ENCODE measurements at regions not wholly inside any gene's neighbourhood (a gene's known extent, or its start where the extent isn't known, plus 50 kb on each side); places are given as distances from the start of the nearest gene placed in this dataset.

DNA sequence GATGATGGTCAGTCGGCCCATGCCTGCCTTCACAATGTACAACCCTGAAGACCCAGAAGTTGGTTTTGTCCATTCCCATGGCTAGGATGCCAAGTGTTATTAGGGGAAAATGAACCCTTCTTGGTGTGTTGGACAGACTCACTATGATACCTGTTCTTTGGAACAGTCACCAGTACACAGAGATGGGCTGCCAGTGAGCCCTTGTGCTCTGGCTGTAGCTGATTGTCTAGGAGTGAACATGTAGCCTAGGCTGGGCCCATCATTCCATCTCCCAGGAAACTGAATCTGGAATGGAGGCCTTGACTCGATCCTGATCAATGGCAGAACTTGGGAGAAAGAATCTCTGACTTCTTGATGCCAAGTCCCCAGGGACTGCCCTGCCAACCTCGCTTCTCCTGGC lies 188.9 kb downstream of the EVX1 start:
- Histone ChIP-seq H3K4me1 (no peaks in the 10 kb centered on the region), H3K4me3 (no peak overlapping the region), H3K9me3 (peaks cover 0 to under 1% (median 0%) of the 10 kb centered on the region in 4 donors), H3K27ac (no peak overlapping the region), H3K36me3 (no peaks in the 10 kb centered on the region), H3K27me3 (no peaks in the 10 kb centered on the region)
- TF ChIP-seq POLR2A (IDR thresholded peaks at IDR 0.05) = no peak
- TF ChIP-seq, protein P1, sequence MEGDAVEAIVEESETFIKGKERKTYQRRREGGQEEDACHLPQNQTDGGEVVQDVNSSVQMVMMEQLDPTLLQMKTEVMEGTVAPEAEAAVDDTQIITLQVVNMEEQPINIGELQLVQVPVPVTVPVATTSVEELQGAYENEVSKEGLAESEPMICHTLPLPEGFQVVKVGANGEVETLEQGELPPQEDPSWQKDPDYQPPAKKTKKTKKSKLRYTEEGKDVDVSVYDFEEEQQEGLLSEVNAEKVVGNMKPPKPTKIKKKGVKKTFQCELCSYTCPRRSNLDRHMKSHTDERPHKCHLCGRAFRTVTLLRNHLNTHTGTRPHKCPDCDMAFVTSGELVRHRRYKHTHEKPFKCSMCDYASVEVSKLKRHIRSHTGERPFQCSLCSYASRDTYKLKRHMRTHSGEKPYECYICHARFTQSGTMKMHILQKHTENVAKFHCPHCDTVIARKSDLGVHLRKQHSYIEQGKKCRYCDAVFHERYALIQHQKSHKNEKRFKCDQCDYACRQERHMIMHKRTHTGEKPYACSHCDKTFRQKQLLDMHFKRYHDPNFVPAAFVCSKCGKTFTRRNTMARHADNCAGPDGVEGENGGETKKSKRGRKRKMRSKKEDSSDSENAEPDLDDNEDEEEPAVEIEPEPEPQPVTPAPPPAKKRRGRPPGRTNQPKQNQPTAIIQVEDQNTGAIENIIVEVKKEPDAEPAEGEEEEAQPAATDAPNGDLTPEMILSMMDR (IDR thresholded peaks at IDR 0.05) = no peak
- TF ChIP-seq EP300 (IDR thresholded peaks at IDR 0.05) = no peak
- WGBS, 2 donors = 92 to 98% methylated on average over 3 of the region's 3 CpGs
- DNase-seq (ENCODE audit: low spot score in 2 of 2) = no peak

DNA sequence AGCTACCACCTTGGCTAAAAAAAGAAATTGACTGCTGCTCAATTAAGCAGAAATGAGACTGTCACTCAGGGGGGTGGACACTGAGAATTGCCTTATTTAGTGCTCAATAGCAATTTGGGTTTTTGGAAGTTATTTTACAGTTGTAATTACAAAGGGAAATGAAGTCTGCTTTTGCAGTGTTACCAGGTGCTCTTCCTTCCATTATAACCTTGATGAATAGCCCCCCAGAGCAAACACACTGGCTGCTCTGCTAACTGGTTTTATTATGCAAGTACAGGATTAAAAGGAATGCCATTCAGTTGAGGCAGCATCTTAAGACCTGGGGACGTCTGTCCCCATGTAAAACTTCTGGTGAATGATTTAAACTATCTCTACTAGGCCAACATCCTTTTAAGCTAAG lies 191.0 kb downstream of the EVX1 start:
- WGBS, 2 donors = 52 to 80% methylated on average over 1 of the region's 1 CpG
- Histone ChIP-seq H3K27me3 (no peaks in the 10 kb centered on the region), H3K36me3 (no peaks in the 10 kb centered on the region), H3K27ac (no peak overlapping the region), H3K9me3 (no peaks in the 10 kb centered on the region), H3K4me3 (no peak overlapping the region), H3K4me1 (no peaks in the 10 kb centered on the region)
- DNase-seq (ENCODE audit: low spot score in 2 of 2) = no peak
- TF ChIP-seq, protein P1 (IDR thresholded peaks at IDR 0.05) = no peak
- TF ChIP-seq EP300 (IDR thresholded peaks at IDR 0.05) (no peak), POLR2A (IDR thresholded peaks at IDR 0.05) (no peak)

- TF ChIP-seq EP300 (IDR thresholded peaks at IDR 0.05) (no peak), POLR2A (IDR thresholded peaks at IDR 0.05) (no peak)
- TF ChIP-seq, protein P1 (IDR thresholded peaks at IDR 0.05) = no peak
- no peaks in the 10 kb centered on the region for H3K4me1 ChIP-seq
- no peak overlapping the region for H3K4me3 ChIP-seq
- H3K27ac ChIP-seq = no peak overlapping the region
- DNase-seq (ENCODE audit: low spot score in 2 of 2) = no peak
- WGBS, 2 donors = 48 to 56% methylated on average over 5 of the region's 5 CpGs
- H3K9me3 ChIP-seq = no peaks in the 10 kb centered on the region
- H3K27me3 ChIP-seq = no peaks in the 10 kb centered on the region
- H3K36me3 ChIP-seq = no peaks in the 10 kb centered on the region
Measured at GRCh38 chr7:27434756-27435400, 192.3 kb downstream of the EVX1 start.

DNA sequence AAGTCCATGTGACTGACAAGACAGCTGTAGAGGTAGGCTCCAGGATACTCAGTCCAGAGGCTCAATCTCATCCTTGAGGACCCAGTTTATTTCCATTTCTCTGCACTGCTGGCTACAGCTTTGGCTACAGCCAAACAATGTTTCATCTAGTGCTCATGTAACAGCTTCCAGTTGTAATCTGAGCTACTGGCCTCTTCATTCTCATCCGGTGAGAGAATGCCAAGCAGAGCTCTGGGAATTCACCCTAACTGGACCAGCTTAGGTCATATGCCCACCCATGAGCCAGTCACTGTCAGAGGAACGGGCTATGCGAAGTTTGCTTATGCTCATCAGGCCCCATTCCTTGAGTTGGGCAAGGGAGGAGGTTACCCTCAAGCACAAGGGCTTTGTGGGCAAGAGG lies 192.9 kb downstream of the EVX1 start:
- no peaks in the 10 kb centered on the region for H3K4me1 ChIP-seq
- TF ChIP-seq POLR2A (IDR thresholded peaks at IDR 0.05) (no peak), EP300 (IDR thresholded peaks at IDR 0.05) (no peak)
- TF ChIP-seq, protein P1 (IDR thresholded peaks at IDR 0.05) = no peak
- H3K27me3 ChIP-seq = no peaks in the 10 kb centered on the region
- no peak overlapping the region for H3K4me3 ChIP-seq
- DNase-seq (ENCODE audit: low spot score in 2 of 2) = no peak
- no peaks in the 10 kb centered on the region for H3K36me3 ChIP-seq
- H3K27ac ChIP-seq = no peak overlapping the region
- H3K9me3 ChIP-seq = no peaks in the 10 kb centered on the region
- 37 to 47% methylated on average over 3 of the region's 3 CpGs for WGBS, 2 donors

DNA sequence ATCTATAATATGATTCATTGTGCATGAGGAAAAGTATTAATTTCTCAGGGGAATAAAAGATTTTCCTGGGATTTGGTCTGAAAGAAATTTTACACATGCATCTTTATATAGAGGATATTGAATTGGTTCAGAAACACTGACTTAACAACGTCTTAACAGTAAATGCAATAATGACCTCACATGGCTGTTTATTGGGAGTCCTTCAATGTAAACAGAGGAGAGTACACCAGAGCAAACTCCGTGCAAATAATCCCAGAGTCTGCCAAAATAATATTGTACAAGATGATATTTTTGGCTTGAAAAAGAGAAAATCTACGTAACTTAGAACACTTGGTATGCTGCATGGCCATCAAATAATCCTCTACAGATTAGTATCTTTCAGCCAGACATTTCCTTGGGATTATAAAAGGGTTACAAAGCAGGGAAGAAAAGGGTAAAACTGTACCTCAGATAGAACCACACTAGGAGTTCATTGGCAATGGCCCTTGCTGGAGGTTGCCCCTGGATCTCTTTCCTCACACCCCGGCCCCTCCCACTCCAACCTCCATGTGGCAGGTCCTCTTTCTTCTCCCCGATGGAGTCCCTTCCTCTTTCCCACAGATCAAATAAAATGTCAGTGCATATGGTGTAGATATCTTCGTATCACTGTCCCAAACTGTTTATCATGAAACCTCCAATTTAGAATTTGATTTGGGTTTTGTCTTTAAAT lies 196.4 kb downstream of the EVX1 start:
- no peaks in the 10 kb centered on the region for H3K9me3 ChIP-seq
- no peaks in the 10 kb centered on the region for H3K27me3 ChIP-seq
- TF ChIP-seq EP300 (IDR thresholded peaks at IDR 0.05) (no peak), POLR2A (IDR thresholded peaks at IDR 0.05) (no peak)
- TF ChIP-seq, protein P1 (IDR thresholded peaks at IDR 0.05) = no peak
- H3K27ac ChIP-seq = no peak overlapping the region
- DNase-seq (ENCODE audit: low spot score in 2 of 2) = no peak
- no peaks in the 10 kb centered on the region for H3K4me1 ChIP-seq
- H3K36me3 ChIP-seq = no peaks in the 10 kb centered on the region
- WGBS, 2 donors = 51 to 58% methylated on average over 6 of the region's 6 CpGs
- no peak overlapping the region for H3K4me3 ChIP-seq
